ENCODE measurements at regions not wholly inside any gene's neighbourhood (a gene's known extent, or its start where the extent isn't known, plus 50 kb on each side); places are given as distances from the start of the nearest gene placed in this dataset.

DNA sequence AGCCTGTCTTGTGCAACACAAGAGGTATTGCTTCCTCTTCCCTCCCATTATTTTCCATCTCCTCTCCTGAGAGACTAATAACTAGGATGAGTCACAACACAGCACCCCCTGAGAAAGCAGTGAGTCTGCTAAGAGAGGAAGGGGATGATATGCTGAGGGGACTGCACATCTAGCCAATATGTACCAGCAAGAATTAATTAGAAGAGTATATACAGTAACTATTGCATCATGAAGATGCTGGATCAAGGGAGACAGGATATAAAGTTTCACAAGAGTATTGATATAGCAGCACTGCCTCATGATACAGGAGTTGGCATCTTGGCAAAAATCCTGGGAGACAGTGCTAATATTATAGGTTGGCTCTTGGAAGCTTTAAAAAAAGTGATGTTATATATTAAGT is 289.9 kb upstream of the RBMS1 start:
- Mint-ChIP-seq H3K4me3 (no peak overlapping the region), H3K4me1 (no peaks in the 10 kb centered on the region), H3K27ac (ENCODE audit: low read depth) (no peak overlapping the region), H3K36me3 (ENCODE audit: insufficient read depth) (peaks cover 2% of the 10 kb centered on the region), H3K9me3 (peaks cover 4% of the 10 kb centered on the region), H3K27me3 (peaks cover 11% of the 10 kb centered on the region)
- no peak for DNase-seq (ENCODE audit: low spot score in 2 of 2)
- no peak for ATAC-seq (replicated peaks; ENCODE audit: extremely low read depth, poor library complexity, severe bottlenecking)

DNA sequence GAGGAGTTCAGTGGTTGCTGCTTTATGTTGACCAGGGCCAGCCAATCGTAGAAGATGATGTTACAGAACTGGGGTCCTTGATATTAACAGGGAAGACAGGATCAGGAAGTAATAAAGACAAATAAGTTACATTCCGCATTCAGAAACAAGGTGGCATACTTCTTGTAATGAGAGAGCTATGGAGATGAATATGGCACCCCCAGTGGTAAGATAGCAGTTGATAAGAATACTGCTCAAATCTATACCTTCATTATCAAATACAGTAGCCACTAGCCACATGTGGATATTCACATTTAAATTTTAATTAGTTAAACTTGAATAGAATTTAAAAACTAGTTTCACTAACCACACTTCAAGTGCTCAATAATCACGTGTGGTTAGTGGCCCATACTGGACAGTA is 290.4 kb upstream of the RBMS1 start:
- Mint-ChIP-seq H3K27me3 (peaks cover 11% of the 10 kb centered on the region), H3K9me3 (no peaks in the 10 kb centered on the region), H3K4me3 (no peak overlapping the region), H3K27ac (ENCODE audit: low read depth) (no peak overlapping the region), H3K36me3 (ENCODE audit: insufficient read depth) (peaks cover 2% of the 10 kb centered on the region), H3K4me1 (no peaks in the 10 kb centered on the region)
- ATAC-seq (replicated peaks; ENCODE audit: extremely low read depth, poor library complexity, severe bottlenecking) (no peak), DNase-seq (ENCODE audit: low spot score in 2 of 2) (no peak)

DNA sequence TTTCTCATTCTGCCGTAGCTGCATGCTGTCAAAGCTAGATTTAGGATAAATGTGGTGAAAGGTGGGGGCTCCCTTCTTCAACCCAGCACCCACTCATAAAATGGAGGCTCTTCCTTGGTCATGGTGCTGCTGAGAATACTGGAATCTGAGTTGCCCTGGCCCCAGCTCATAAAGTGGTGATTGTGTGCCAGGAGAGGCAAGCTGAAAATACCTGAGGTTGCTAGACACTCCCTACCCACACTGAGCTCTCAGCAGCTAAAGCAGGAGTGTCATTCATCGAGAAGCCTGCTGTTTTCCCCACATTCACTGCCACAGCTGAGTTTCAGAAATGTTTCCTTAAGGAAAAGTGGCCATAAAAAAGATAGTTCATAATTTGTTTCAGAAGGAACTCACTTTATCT is 297.1 kb upstream of the RBMS1 start:
- peaks cover 63% of the 10 kb centered on the region for H3K27me3 Mint-ChIP-seq
- no peak overlapping the region for H3K27ac Mint-ChIP-seq (ENCODE audit: low read depth)
- no peaks in the 10 kb centered on the region for H3K9me3 Mint-ChIP-seq
- H3K36me3 Mint-ChIP-seq (ENCODE audit: insufficient read depth): no peaks in the 10 kb centered on the region
- DNase-seq (ENCODE audit: low spot score in 2 of 2) (no peak), ATAC-seq (replicated peaks; ENCODE audit: extremely low read depth, poor library complexity, severe bottlenecking) (no peak)
- H3K4me3 Mint-ChIP-seq: no peak overlapping the region
- no peaks in the 10 kb centered on the region for H3K4me1 Mint-ChIP-seq

DNA sequence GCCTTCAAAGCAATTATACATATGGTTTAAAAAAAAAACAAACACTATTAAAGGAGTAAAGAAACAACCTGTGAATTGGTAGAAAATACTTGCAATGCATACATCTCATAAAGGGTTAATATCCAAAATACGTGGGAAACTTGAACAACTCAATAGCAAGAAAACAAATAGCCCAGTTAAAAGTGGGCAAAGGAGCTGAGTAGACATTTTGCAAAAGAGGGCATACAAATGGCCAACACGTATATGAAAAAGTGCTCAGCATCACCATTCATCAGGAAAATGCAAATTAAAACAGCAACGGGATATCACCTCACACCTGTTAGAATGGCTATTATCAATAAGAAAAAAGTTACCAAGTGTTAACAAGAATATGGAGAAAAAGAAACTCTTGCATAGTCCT is 298.3 kb upstream of the RBMS1 start:
- H3K4me1 Mint-ChIP-seq: no peaks in the 10 kb centered on the region
- DNase-seq (ENCODE audit: low spot score in 2 of 2): no peak
- no peak overlapping the region for H3K27ac Mint-ChIP-seq (ENCODE audit: low read depth)
- no peak for ATAC-seq (replicated peaks; ENCODE audit: extremely low read depth, poor library complexity, severe bottlenecking)
- H3K4me3 Mint-ChIP-seq: no peak overlapping the region
- H3K9me3 Mint-ChIP-seq: no peaks in the 10 kb centered on the region
- H3K27me3 Mint-ChIP-seq: peaks cover 56% of the 10 kb centered on the region
- no peaks in the 10 kb centered on the region for H3K36me3 Mint-ChIP-seq (ENCODE audit: insufficient read depth)

DNA sequence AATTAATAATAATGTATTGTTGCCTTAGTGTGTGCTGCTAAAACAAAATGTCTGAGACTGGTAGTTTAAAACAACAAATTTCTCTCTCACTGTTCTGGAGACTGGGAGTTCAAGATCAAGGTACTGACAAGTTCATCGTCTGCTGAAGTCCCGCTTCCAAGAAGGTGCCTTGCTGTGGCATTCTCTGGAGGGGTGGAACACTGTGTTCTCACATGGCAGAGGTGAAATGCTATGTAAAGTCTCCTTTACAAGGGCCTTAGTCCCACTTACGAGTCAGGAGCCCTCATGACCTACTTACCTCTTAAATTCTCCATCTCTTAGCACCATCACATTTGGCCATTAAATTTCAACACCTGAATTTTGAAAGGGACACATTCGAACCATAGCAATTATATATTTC is 299.2 kb upstream of the RBMS1 start:
- no peak overlapping the region for H3K27ac Mint-ChIP-seq (ENCODE audit: low read depth)
- no peaks in the 10 kb centered on the region for H3K9me3 Mint-ChIP-seq
- H3K27me3 Mint-ChIP-seq: peaks cover 52% of the 10 kb centered on the region
- H3K36me3 Mint-ChIP-seq (ENCODE audit: insufficient read depth): no peaks in the 10 kb centered on the region
- DNase-seq (ENCODE audit: low spot score in 2 of 2): no peak
- H3K4me1 Mint-ChIP-seq: no peaks in the 10 kb centered on the region
- H3K4me3 Mint-ChIP-seq: no peak overlapping the region
- no peak for ATAC-seq (replicated peaks; ENCODE audit: extremely low read depth, poor library complexity, severe bottlenecking)

DNA sequence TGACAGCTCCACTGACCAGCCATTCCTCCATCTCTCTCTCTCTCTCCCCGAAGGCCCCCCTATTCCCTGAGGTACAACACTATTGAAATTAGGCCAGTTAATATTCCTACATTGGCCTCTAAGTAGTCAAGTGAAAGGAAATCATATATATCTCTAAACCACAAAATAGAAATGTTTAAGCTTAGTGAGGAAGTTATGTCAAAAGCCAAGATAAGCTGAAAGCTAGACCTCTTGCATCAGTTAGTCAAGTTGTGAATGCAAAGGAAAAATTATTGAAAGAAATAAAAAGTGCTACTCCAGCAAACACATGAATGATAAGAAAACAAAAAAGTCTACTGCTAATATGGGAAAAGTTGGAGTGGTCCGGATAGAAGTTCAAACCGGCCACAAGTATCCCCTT is 301.3 kb upstream of the RBMS1 start:
- no peaks in the 10 kb centered on the region for H3K9me3 Mint-ChIP-seq
- no peak overlapping the region for H3K27ac Mint-ChIP-seq (ENCODE audit: low read depth)
- no peak for DNase-seq (ENCODE audit: low spot score in 2 of 2)
- H3K36me3 Mint-ChIP-seq (ENCODE audit: insufficient read depth): no peaks in the 10 kb centered on the region
- H3K4me1 Mint-ChIP-seq: no peaks in the 10 kb centered on the region
- no peak overlapping the region for H3K4me3 Mint-ChIP-seq
- H3K27me3 Mint-ChIP-seq: peaks cover 44% of the 10 kb centered on the region
- no peak for ATAC-seq (replicated peaks; ENCODE audit: extremely low read depth, poor library complexity, severe bottlenecking)

DNA sequence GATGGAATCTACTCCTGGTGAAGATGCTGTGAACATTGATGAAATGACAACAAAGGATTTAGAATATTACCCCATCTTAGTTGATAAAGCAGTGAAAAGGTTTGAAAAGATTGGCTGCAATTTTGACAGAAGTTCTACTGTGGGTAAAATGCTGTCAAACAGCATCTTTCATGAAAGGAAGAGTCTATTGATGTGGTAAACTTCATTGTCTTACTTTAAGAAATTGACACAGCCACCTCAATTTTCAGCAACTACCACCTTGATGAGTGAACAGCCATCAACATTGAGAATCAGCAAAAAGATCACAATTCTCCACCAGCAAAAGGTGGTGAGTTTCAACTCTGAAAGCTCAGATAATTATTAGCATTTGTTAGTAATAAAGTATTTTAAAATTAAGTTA is 310.3 kb upstream of the RBMS1 start:
- no peak overlapping the region for H3K27ac Mint-ChIP-seq (ENCODE audit: low read depth)
- H3K27me3 Mint-ChIP-seq: peaks cover 4% of the 10 kb centered on the region
- peaks cover 2% of the 10 kb centered on the region for H3K36me3 Mint-ChIP-seq (ENCODE audit: insufficient read depth)
- no peak overlapping the region for H3K4me3 Mint-ChIP-seq
- no peaks in the 10 kb centered on the region for H3K9me3 Mint-ChIP-seq
- DNase-seq (ENCODE audit: low spot score in 2 of 2): no peak
- no peak for ATAC-seq (replicated peaks; ENCODE audit: extremely low read depth, poor library complexity, severe bottlenecking)
- H3K4me1 Mint-ChIP-seq: no peaks in the 10 kb centered on the region

DNA sequence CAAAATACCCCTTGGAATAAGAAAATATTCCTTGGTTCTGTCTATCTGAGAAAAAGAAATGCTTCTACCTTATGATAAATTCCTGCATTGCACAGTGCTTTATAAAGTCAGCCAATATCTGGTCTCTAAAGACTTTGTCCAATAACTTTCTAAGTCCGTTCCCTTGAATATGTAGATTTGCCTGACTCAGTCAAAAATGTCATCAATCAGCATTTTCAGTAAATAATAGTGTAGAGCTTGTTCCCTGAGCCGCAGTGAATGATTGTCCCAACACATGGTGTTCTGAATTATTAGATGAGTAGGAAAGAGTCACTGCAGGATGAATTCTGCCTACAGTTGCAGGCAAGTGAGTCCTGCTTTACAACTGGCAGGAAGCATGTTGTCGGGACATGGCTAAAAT is 316.8 kb upstream of the RBMS1 start:
- Mint-ChIP-seq H3K27ac (ENCODE audit: low read depth) (no peak overlapping the region), H3K4me1 (no peaks in the 10 kb centered on the region), H3K36me3 (ENCODE audit: insufficient read depth) (peaks cover 2% of the 10 kb centered on the region), H3K9me3 (no peaks in the 10 kb centered on the region), H3K27me3 (peaks cover 48% of the 10 kb centered on the region), H3K4me3 (no peak overlapping the region)
- DNase-seq (ENCODE audit: low spot score in 2 of 2) (no peak), ATAC-seq (replicated peaks; ENCODE audit: extremely low read depth, poor library complexity, severe bottlenecking) (no peak)

DNA sequence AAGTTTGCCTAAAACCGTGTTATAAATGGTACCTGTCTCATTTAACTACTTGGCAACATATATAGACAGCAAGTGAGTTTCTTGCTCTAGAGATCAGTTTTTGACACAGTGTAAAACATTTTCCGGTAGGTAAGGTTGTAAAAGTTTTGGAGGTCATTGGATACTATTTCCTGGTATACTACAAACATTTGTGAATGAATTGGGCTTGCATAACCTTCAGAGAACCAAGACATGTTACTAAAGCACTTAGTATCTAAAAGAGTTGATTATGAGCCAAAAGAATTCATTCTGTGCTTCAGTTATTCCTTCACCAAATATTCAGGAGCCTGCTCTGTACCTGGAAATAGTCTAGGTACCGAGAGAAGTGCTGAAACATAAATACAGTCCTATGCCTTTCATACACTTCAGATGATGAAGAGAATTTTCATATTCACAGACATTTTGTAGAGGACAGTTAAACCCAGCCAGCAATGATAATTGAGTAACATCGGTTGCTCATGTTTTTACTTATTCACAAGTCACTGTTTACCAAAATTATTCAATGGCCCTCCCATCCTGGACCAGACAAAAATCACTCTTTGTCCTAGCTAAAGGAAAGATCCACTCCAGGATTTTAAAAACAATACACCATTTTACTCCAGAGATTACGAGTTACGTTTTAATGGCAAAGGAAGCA is 319.4 kb upstream of the RBMS1 start:
- Mint-ChIP-seq H3K9me3 (no peaks in the 10 kb centered on the region), H3K4me1 (no peaks in the 10 kb centered on the region), H3K36me3 (ENCODE audit: insufficient read depth) (no peaks in the 10 kb centered on the region), H3K27ac (ENCODE audit: low read depth) (no peak overlapping the region), H3K27me3 (peaks cover 48% of the 10 kb centered on the region), H3K4me3 (no peak overlapping the region)
- ATAC-seq (replicated peaks; ENCODE audit: extremely low read depth, poor library complexity, severe bottlenecking): no peak
- DNase-seq (ENCODE audit: low spot score in 2 of 2): no peak

DNA sequence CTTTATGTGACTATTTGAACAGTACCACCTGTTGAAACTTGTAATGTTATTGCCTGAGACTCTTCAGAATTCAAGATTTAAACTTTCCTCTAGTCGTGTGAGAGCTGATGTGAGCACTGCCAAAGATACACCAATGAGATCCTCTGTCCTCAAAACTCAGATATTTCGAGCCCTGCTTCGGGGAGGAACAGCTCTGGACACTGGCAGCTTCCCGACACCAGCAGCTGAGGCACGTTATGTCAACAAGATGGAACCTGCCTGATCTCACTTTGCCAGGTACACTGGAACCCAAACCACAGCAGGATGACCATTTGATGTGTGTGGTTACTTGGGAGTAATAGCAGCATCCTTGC is 319.9 kb upstream of the RBMS1 start:
- no peak overlapping the region for H3K4me3 Mint-ChIP-seq
- no peak for DNase-seq (ENCODE audit: low spot score in 2 of 2)
- no peaks in the 10 kb centered on the region for H3K9me3 Mint-ChIP-seq
- no peaks in the 10 kb centered on the region for H3K36me3 Mint-ChIP-seq (ENCODE audit: insufficient read depth)
- no peaks in the 10 kb centered on the region for H3K4me1 Mint-ChIP-seq
- no peak for ATAC-seq (replicated peaks; ENCODE audit: extremely low read depth, poor library complexity, severe bottlenecking)
- H3K27ac Mint-ChIP-seq (ENCODE audit: low read depth): no peak overlapping the region
- peaks cover 47% of the 10 kb centered on the region for H3K27me3 Mint-ChIP-seq

DNA sequence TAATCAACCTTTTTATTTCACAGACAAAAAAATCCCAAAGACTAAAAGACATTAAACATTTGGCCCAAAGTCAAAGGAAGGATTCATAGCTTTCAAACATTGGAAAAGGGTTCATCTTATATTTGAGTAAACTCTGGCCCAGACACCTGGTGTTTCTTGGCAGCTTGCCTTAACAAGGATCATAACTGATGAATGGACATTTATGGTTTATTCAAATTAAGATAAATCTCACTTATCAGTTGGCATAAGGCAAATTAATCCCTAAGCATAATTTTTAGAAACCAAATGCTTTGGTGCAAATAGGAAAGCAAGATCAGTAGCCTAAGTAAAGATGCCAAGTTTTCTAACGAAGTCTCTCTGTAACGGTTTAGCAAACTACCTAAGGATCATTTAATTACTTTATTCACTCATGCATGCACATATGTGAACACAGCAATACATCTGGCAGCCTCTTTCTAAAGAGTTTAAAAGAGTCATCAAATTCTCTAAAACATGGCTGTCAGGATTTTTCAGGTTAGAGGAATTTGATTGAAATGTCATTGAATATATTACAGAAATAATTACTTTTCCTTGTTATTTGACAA is 323.4 kb upstream of the RBMS1 start:
- Mint-ChIP-seq H3K27me3 (peaks cover 39% of the 10 kb centered on the region), H3K27ac (ENCODE audit: low read depth) (no peak overlapping the region), H3K9me3 (no peaks in the 10 kb centered on the region), H3K36me3 (ENCODE audit: insufficient read depth) (no peaks in the 10 kb centered on the region), H3K4me3 (no peak overlapping the region), H3K4me1 (no peaks in the 10 kb centered on the region)
- ATAC-seq (replicated peaks; ENCODE audit: extremely low read depth, poor library complexity, severe bottlenecking) (no peak), DNase-seq (ENCODE audit: low spot score in 2 of 2) (no peak)

DNA sequence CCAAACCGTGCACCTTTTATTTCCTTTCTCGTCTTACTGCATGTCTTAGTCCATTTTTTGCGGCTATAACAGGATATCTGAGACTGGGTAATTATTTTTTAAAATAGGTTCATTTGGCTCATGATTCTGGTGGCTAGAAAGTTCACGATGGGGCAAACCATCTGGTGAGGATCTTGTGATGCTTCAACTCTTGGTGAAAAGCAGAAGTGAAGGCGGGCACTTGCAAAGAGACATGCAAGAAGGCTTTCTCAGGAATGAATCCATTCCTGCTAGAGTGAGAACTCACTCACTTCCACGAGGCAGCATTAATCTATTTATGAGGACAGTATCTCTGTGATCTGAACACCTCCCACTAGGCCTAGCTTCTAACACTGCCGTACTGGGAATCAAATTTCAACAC is 327.1 kb upstream of the RBMS1 start:
- Mint-ChIP-seq H3K27ac (ENCODE audit: low read depth) (no peak overlapping the region), H3K9me3 (peaks cover 21% of the 10 kb centered on the region), H3K27me3 (peaks cover 56% of the 10 kb centered on the region), H3K4me1 (no peaks in the 10 kb centered on the region), H3K4me3 (no peak overlapping the region), H3K36me3 (ENCODE audit: insufficient read depth) (no peaks in the 10 kb centered on the region)
- no peak for DNase-seq (ENCODE audit: low spot score in 2 of 2)
- no peak for ATAC-seq (replicated peaks; ENCODE audit: extremely low read depth, poor library complexity, severe bottlenecking)

DNA sequence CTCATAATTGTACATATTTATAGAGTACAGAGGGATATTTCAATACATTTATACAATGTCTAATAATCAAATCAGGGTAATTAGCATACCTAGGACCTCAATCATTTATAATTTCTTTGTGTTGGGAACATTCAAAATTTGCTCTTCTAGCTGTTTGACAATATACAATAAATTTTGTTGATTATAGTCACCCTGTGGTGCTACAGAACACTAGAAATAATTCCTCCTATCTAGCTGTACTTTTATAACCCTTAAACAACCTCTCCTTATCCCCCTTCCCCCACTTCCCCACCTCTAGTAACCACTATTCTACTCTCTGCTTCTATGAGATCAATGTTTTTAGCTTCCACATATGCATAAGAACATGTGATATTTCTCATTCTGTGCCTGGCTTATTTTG is 328.4 kb upstream of the RBMS1 start:
- no peak overlapping the region for H3K27ac Mint-ChIP-seq (ENCODE audit: low read depth)
- H3K9me3 Mint-ChIP-seq: peaks cover 25% of the 10 kb centered on the region
- no peak for DNase-seq (ENCODE audit: low spot score in 2 of 2)
- H3K4me3 Mint-ChIP-seq: no peak overlapping the region
- peaks cover 56% of the 10 kb centered on the region for H3K27me3 Mint-ChIP-seq
- ATAC-seq (replicated peaks; ENCODE audit: extremely low read depth, poor library complexity, severe bottlenecking): no peak
- H3K4me1 Mint-ChIP-seq: no peaks in the 10 kb centered on the region
- H3K36me3 Mint-ChIP-seq (ENCODE audit: insufficient read depth): no peaks in the 10 kb centered on the region
